ENCODE measurements at regions not wholly inside any gene's neighbourhood (a gene's known extent, or its start where the extent isn't known, plus 50 kb on each side); places are given as distances from the start of the nearest gene placed in this dataset.

- TF ChIP-seq CTCF (IDR thresholded peaks at IDR 0.05; ENCODE audit: insufficient read depth, low read depth, low read length) (no peak), EZH2 (IDR thresholded peaks at IDR 0.05; ENCODE audit: insufficient read depth, low read length) (no peak)
Measured at GRCh38 chr11:127766734-127767133, 766.2 kb upstream of the KIRREL3 start.

Data from astrocyte (in vitro differentiated cells and primary cell).